NCI-H1694 (cell line): ENCODE measurements at regions not wholly inside any gene's neighbourhood (a gene's known extent, or its start where the extent isn't known, plus 50 kb on each side); places are given as distances from the start of the nearest gene placed in this dataset.

Experiments used
- DNase-seq: peaks from one replicate; lab custom pipeline; 2025; lab: John Stamatoyannopoulos, UW

- no peak for DNase-seq
Observed at GRCh38 chr9:7298123-7298522, 501.5 kb downstream of the DMAC1 start.

DNA sequence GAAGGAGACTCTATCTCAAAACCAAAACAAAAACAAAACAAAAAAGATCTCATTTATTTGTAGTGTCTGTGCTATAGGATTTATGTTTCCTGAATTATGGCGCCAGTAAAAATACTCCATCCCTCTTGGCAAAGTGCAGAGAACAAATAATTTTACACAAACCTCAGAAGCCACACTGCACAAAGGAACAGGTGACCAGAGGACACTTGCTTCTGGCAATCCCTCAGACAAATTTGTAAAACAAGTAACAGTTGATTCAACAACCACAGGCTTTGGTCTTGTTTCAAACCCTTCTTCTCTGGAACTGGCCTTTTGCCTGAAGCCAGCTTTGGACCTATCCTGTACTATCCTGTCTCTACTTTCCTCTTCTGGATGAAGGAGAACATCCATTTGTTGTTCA, 502.1 kb downstream of the DMAC1 start:
- DNase-seq: no peak

DNA sequence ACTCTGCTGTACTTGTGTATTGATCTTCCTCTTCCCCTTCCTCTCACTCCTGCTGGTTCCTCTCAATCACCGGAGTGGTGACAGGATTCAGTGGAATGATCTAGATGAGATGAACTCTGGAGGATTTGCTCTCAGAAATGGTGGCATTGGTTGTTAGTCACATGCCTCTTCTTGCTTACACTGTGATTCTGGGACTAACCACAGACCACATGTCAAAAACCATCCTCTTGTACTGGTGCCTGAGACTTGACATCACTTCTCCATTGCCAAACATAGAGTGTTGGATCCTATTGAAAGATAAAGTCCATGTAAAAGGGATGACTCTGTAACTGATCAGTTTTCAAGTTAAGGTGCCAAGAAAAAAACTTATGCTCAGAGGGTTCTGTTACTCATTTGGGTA, 506.5 kb downstream of the DMAC1 start:
- DNase-seq: no peak

DNA sequence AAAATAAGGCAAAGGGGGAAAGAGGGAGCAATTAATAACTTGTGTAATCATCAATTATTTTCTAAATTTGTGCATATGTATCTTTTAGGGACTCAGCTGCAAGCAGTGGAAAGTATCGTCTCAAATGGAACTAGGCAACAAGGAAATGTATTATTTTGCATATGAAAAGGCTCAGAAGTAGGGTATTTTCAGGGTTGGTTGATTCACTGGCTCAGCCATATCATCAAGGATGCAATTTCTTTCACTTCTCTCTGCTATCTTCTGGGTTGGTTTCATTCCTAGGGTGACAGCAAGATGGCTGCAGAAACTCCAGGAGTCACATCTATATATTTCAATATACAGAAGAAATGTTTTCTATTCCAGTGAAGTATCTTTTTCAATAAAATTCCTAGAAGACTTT, 509.8 kb downstream of the DMAC1 start:
- no peak for DNase-seq

- no peak for DNase-seq
Observed at GRCh38 chr9:7287986-7288385, 511.6 kb downstream of the DMAC1 start.

DNA sequence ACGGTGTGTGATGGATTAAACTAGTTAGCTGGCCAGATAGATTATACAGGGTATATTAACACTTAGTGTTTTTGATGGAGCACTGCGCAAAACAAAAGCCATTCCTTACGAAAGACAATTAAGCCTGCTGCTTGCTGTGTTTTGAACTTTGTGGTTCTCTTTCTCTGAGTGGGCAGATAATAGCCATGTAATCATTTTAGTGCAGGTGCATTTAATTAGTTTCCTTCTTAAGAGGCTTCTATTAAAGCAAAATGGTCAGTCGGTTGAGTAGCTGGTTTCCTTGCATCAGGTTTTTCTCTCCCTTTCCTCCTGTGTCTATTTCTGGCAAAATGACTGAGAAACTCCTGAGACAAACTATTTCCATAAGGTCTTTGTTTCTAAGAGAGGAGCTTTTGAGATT, 512.5 kb downstream of the DMAC1 start:
- no peak for DNase-seq

DNA sequence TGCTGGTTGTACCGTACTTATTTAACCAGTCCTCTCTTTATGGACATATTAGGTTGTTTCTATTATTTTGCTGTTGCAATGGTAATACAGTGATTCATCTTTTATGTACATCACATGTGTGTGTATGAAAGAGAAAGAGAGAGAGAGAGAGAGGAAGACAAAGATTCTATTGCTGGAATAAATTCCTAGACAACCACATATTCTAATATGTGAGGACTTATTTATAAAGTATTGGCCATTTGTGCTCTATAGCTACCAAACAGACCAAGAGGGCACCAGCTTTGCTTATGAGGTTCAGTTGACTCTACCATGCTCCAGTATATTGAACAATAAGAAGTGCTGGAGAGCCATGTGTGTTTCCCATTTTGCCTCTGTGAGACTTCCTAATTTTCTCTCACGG, 513.5 kb downstream of the DMAC1 start:
- no peak for DNase-seq

- DNase-seq: no peak
Observed at GRCh38 chr9:7285199-7285598, 514.4 kb downstream of the DMAC1 start.

GRCh38 chr9:7284517-7284916, 515.1 kb downstream of the DMAC1 start:
- DNase-seq: no peak

DNA sequence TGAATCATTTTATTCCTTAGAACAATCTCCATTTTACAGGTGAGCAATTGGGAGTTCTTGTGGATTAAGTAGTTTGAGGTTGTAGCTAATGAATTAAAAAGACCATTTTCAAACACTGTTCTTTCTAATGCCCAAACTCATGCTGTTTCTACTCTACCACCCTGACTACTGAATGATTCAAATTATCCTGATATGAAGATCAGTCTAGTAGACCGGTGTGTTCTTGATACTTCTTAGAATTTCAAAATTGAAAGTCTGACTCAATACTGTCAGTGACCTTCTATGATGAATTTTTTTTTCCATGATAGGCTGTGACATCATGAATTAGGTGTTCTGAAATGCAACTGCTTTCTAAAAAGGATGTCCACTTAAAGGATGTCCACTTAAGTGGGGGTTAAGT, 515.5 kb downstream of the DMAC1 start:
- no peak for DNase-seq

DNA sequence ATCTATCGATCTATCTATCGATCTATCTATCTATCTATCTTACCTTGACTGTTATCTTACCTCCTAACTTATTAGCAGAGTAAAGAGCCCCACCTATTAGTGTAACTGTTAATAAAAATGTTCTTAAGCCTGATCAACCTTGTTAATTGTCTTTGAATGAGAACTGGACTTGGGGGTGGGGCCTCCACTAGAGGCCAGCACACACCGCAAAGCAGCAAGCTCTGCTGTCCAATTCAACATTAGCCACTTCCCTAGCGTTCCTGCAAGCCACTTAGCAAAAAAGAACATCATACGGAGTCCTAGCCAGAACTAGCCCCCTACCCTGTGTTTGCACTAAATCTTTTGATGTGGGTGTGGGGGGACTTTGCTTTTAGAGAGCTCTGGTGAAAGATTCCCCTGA, 515.8 kb downstream of the KDM4C start:
- DNase-seq: no peak

GRCh38 chr9:7266911-7267595, 509.3 kb downstream of the KDM4C start:
- DNase-seq: no peak

GRCh38 chr9:7265181-7265580, 507.4 kb downstream of the KDM4C start:
- DNase-seq: no peak

GRCh38 chr9:7259544-7260241, 501.9 kb downstream of the KDM4C start:
- DNase-seq: no peak

DNA sequence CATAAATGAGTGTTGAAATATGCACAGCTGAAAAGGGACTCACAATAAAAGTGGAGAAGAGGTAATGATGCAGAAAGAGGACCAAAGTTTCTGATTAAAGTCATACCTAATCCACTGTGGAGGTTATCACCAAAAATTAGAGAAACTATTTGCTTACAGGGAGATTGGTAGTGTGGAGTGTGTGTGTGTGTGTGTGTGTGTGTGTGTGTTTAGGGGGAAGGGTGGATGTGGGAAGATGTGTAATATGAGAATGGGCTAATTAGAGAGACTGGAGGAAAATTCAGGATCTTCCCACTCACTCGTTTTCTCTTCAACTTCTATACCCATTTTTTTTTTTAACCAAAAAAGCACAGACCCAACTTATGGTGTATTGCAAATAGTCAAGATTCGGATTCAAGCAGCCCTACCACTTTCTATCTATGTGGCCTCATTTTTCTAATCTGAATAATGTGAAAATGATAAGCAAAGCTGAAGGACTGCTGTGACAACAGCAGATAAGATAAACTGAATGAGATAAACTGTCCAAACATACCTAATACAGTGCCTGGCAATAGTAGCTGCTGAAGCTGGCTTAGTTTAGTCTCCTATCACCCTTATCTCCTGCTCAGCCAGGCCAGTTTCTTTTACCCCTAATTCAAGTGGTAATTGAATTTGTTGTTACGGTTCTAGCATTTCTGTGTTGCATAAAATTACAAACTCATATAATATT, 501.1 kb downstream of the KDM4C start:
- DNase-seq: no peak

GRCh38 chr9:7246917-7247522, 489.2 kb downstream of the KDM4C start:
- DNase-seq: no peak

DNA sequence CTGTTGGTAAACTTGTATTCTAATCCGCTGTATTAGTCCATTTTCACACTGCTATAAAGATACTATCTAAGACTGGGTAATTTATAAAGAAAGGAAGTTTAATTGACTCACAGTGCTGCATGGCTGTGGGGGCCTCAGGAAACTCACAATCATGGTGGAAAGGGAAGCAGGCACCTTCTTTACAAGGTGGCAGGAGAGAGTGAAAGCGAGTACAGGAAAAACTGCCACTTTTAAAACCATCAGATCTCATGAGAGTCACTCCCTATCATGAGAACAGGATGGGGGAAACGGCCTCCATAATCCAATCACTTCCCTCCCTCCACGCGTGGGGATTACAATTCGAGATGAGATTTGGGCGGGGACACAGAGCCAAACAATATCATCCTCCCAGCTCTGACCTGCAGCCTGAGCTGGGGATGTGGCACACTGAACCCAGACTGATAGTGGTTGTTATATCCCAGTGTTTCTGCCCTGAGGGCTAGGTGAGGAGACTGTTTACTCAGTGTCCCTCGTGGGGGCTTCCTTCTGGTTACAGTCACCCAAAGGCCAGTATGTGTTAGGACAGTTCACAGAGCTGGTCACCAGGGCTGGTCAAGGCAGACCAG, 488.3 kb downstream of the KDM4C start:
- no peak for DNase-seq

- DNase-seq: no peak
Observed at GRCh38 chr9:7243838-7244237, 486.1 kb downstream of the KDM4C start.

DNA sequence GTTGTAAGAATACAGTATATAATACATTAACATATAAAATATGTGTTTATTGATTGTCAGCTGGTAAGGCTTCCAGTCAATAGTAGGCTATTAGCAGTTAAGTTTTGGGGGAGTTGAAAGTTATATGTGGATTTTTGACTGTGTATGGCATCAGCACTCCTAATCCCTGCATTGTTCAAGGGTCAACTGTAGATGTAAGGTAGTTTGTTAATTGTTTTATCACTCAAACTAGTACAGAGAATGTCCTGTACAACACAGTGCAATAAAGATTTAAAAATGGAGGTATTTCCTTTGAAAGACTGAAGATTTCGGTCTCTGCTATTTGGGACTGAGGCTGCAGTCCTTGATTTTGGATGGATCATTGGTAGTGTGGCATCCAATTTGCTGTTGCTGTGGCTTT, 484.4 kb downstream of the KDM4C start:
- DNase-seq: no peak

GRCh38 chr9:7241694-7242093, 483.9 kb downstream of the KDM4C start:
- DNase-seq: no peak

DNA sequence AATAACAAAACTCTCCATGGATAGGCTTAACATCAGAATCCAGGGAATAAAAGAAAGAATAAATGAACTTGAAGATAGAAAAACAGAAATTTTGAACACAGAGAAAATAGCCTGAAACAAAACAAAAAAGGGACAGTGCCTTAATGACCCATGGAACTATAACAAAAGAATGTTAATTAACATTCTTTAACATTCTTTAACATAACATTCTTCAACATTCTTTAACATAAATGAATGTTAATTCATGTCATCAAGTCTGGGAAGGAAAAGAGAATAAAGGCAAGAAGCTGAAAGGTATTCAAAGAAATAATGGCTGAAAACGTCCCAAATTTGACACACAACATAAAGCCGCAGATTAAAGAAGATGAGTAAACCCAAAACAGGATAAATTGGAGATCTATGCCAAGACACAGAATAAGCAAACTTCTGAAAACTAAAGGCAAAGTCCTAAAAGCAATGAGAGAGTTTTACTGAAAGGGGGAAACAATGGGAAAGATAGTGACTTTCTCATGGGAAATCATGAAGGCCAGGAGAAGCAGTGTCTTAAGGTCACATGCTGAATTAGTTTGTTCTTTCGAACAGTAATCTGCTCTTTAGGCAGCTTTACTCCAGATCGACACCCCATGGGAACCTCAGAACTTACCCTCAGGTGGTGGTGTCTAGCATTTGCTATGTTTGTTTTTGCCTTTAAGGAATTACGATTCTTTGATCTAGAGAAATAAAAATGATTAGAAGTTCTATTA, 483.0 kb downstream of the KDM4C start:
- DNase-seq: no peak

GRCh38 chr9:7239708-7240107, 481.9 kb downstream of the KDM4C start:
- no peak for DNase-seq
